Esophagus mucosa (tissue), 1 donor: ENCODE measurements at regions not wholly inside any gene's neighbourhood (a gene's known extent, or its start where the extent isn't known, plus 50 kb on each side); places are given as distances from the start of the nearest gene placed in this dataset.
"Not testable (repeated sequence)": the region's sequence is repeated elsewhere in the genome, so short reads cannot be mapped to it uniquely, and the experiment has no call there.

Experiments
- ATAC-seq: fragments of 200-7000 bp; cut with Tn5 transposase; one replicate; pipeline ENCODE4 v1.9.1; 2020
- donor health status: DM: yes; HTN: yes; CAD: no.

- peak; percentile 69 for ATAC-seq
These were observed 163.2 kb upstream of the OLIG3 start for GRCh38 chr6:137657351-137657911.

DNA sequence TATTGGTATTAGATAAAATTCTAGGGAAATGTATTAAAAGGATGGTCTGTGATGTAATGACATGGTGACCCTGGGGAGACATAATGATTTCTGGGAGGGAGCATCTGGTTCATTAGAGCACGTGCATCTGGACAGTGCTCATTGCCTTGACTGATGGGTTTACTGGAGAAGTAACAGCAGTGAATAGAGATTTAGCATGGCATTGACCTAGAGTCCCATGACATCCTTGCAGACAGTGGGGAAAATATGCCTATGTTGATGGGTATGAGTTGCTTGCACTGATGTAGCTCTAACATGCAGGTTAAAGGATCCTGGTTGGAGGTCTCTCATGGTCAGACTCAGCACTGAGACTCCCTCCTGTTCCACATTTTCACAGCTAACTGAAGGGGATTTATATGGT lies 164.1 kb upstream of the OLIG3 start:
- ATAC-seq, result no peak

- ATAC-seq, result no peak
These were observed 165.7 kb upstream of the OLIG3 start for GRCh38 chr6:137659871-137660270.

DNA sequence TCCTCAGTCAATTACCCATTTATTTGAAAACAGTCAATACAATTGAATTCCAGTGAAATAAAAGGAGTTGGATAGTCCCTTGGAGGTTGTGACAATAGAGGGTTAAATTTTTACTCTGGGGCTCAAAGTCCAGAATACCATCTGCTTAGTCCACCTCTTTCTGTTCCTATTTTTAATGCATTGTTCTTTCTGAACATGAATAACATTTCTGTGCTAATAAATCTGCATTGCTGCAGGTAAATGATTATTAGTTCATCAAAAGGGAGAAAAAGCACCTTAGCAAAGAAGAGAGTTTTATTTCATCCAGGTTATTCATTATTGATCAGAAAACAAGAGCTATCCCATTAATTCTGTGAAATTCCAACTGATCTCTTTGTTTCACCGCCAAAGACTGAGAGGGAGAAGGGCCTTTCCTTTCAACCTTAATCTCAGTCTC lies 166.1 kb upstream of the OLIG3 start:
- no peak for ATAC-seq

- ATAC-seq, result no peak
These were observed 167.4 kb upstream of the OLIG3 start for GRCh38 chr6:137661601-137662000.

- no peak for ATAC-seq
These were observed 170.0 kb upstream of the OLIG3 start for GRCh38 chr6:137664183-137664582.

DNA sequence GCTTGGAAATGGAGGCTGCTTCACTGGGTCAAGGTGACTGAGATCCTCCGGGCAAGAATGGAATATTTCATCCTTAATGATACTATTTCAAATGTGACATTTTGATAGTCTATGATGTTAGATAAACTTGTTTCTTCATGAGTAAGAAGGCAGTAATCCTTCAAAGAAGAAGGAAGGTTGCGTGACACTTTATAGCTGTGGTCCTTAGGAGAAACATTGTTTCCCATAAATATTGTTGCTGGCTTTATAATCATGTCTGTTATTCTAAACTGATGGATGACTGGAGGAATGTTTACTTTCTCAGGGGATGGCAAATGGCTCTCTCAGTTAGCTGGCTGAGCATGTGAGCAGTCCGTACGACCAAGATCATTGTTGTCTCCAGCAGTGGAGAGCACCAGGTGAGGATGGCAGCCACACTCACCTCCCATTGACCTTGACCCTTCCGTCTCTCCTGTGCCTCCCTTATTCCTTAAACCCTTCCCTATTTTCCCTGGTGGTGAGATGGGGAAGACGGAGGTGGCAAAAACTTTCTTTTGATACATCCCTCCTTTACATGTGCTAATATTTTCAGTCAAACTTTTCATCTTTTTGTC lies 171.2 kb upstream of the OLIG3 start:
- ATAC-seq, result no peak

DNA sequence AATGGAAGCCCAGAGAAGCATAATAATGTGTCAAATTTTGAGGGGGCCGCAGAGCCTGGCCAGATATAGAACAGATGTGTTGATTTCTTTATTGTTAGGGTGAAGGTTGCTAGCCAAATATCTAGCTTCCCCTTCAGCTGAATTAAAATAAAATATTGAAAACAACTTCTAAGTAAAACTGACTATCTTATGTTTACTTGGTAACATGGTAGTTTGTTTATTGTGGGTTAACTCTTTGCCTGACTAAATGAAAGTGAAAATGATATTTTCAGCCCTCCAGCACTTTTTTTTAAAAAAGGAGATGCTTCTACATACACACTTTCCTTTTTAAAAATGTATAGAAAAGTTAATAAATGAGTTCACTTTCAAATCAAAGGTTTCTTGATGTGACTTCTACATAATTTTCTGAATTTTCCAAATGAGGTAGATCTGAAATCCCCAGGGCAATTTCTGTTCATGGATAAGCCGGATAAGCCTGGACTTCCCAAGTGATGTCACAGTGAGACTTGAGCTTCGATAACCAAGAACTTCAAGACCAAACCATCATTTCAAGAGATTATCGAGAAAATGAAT lies 172.1 kb upstream of the OLIG3 start:
- ATAC-seq, result no peak

- ATAC-seq, result peak; percentile 88
These were observed 179.4 kb upstream of the OLIG3 start for GRCh38 chr6:137673603-137674002.

DNA sequence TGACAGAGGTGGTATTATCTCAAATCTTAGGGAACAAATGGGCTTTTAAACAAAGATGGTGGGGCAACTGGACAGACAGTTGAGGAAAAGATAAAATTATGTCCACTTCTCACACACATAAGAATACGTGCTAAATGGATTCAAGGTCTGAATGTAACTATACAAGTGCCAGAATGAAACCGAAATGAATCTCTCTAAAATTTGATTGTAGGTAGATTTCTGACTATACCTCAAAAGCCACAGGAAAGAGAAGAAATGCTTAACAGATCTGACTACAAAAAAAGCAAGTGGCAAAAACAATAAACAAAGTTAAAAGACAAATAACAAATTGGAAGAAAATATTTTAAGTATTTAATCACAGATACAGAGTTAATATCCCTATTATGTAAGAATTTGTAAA lies 182.7 kb upstream of the OLIG3 start:
- ATAC-seq, result no peak

DNA sequence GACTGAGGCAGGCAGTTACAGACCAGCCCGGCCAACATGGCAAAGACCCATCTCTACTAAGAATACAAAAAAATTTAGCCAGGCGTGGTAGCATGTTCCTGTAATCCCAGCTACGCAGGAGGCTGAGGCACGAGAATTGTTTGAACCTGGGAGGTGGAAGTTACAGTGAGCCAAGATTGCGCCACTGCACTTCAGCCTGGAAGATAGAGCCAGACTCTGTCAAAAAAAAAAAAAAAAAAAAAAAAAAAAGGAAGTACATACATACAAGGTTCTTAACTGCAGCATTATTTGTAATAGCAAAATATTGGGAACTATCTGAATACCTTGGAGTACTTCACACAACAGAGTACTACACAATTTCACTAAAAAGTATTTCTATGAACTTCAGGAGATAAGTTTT lies 183.5 kb upstream of the OLIG3 start:
- no peak for ATAC-seq

DNA sequence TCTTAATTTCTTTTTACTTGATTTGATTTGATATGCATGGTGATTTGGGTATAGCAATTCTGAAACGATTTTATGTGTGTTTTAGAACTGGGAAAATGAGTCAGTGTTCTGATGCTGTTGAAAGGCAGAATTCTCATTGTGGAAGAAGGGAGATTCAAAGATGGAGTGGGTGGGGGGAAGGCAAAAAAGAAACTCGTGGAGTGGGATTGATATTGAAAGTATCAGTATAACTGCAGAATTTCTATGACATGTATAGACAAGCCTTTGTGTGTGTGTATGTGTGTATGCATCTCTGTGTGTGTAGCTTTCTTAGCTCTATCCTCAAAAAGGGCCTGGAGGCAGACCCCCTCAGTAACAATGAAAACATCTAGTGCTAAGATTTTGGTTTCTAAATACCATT lies 184.3 kb upstream of the OLIG3 start:
- ATAC-seq, result no peak

- ATAC-seq, result peak; percentile 52
These were observed 186.2 kb upstream of the TNFAIP3 start for GRCh38 chr6:137680705-137681346.

DNA sequence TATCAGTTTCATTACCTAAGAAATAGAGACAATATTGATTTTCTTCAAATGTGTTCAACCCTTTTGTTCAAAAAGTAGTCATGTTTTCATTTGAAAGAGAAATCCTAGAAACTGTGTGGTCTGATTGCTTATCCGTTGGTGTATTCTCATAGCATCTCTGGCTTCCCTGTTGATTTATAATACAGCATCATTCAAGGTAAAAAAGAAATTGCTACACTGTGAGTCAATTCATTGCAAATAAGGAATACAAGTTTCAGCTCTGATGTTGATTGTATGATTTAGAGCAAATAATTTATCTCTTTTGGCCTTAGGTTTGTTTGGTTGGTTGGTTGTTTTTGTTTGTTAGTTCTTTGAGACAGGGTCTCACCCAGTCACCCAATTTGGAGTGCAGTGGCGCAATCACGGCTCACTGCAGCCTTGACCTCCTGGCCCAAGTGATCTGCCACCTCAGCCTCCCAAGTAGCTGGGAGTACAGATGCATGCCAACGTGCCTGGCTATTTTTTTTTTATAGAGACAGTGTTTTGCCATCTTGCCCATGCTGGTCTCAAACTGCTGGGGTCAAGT lies 185.5 kb upstream of the TNFAIP3 start:
- no peak for ATAC-seq

DNA sequence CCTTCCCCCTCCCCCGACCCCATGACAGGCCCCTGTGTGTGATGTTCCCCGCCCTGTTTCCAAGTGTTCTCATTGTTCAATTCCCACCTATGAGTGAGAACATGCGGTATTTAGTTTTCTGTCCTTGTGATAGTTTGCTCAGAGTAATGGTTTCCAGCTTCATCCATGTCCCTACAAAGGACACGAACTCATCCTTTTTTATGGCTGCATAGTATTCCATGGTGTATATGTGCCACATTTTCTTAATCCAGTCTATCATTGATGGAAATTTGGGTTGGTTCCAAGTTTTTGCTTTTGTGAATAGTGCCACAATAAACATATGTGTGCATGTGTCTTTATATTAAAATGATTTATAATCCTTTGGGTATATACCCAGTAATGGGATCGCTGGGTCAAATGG lies 184.4 kb upstream of the TNFAIP3 start:
- not testable (repeated sequence) for ATAC-seq

- peak; percentile 70 for ATAC-seq
These were observed 183.1 kb upstream of the TNFAIP3 start for GRCh38 chr6:137683916-137684315.

DNA sequence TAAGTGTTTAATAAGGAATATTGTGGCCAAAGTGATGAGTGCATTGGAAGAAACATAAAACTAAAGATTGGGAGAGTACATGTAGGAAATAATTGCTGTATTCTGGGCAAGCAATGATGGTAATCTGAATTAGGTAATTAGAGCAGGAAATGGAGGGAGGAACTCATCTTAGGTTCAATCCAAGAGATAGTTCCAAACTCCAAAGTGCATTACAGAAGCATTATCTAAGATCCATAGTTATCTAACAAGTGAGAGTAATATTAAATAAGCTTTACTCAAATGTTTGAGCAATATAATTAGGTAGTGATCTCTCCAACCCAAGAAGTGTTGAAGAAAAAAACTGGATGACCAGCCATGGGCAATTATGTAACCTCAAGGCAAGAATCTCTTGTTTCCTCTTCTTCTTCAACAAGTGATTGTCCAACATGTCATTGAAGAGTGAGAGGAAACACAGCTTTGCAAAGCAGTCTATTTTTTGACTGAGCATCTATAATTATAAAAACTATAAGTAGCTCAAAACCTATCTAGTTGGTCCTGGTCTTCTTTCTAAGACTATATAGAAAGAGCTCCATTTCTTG lies 181.2 kb upstream of the TNFAIP3 start:
- ATAC-seq, result no peak

- ATAC-seq, result no peak
These were observed 179.2 kb upstream of the TNFAIP3 start for GRCh38 chr6:137687818-137688217.

DNA sequence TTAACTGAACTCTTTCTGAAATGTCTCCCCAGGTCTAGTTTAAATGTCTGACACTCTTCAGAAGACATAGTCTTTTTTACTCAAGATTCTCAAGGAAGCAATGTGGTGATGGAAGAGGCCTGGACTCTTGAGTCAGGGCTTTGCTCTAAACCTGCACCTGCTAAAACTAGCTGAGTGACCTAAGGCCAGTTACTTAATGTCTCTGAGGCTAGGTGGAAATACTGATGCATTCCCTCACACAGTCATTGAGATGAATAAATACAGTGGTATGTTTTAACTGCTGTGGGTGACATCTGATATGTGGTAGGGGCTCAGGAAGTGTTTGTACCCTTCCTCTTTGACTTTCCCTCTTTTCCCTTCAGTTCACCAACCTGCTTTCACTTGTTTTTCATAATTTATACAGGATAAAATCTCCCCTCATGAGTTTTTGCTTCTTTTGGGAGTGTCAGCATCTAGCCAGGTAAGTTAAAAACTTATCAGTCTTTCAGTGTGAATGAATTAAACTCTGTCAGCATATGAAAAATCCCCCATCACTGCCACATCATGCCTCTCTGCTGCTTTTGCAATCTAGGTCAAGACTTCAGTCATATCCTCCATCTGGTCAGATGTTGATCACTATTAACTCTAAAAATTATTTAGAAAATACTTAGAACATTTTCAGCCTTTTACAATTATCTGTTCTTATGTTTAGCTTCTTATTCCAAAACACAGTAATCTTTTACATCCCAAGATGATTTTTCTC lies 178.7 kb upstream of the TNFAIP3 start:
- ATAC-seq, result peak; percentile 71

- no peak for ATAC-seq
These were observed 177.7 kb upstream of the TNFAIP3 start for GRCh38 chr6:137689377-137689776.

DNA sequence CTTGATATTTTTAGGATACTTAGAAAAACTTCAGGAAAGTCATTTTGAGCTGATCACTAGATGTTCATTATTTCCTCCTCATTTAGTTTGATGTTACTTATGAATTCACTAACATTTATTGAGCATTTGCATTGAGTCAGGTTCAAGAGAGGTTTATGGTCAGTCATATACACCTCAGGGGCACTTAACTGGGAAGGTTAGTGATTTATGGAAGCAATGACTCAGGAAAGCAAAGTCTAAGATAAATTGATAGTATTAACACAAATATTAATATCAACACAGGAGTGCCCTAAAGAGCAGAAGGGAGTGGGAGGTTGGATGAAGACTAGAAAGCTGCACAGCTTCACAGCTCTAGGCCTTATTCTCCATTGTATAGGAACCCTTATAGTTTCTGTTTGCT lies 177.0 kb upstream of the TNFAIP3 start:
- ATAC-seq, result no peak

- ATAC-seq, result no peak
These were observed 176.3 kb upstream of the TNFAIP3 start for GRCh38 chr6:137690721-137691120.

GRCh38 chr6:137692308-137692707 lies 174.8 kb upstream of the TNFAIP3 start:
- no peak for ATAC-seq
